Brain microvascular endothelial cell (primary cell): ENCODE measurements at regions not wholly inside any gene's neighbourhood (a gene's known extent, or its start where the extent isn't known, plus 50 kb on each side); places are given as distances from the start of the nearest gene placed in this dataset.

ENCODE experiments used
- DNase-seq: peaks from one replicate; pipeline ENCODE4 v3.0.0-alpha.2; 2020
- H3K27ac ChIP-seq: fragments of 250-450 bp; sonication (Bioruptor Pico); 2 replicates; pipeline ENCODE4 v1.5.1; 2020; ENCODE audit warnings: mild to moderate bottlenecking, moderate library complexity
- H3K27me3 ChIP-seq: fragments of 250-450 bp; sonication (Bioruptor Pico); replicated peaks from 2 replicates; pipeline ENCODE4 v1.5.1; 2020; ENCODE audit warnings: mild to moderate bottlenecking
- H3K36me3 ChIP-seq: fragments of 250-450 bp; sonication (Bioruptor Pico); replicated peaks from 2 replicates; pipeline ENCODE4 v1.5.1; 2020; ENCODE audit warnings: mild to moderate bottlenecking
- H3K4me3 ChIP-seq: 2 replicates; pipeline ENCODE4 v1.5.1; 2011; ENCODE audit warnings: low read depth, mild to moderate bottlenecking, control low read depth, low read length, moderate library complexity
- CTCF ChIP-seq: IDR thresholded peaks from 2 replicates; pipeline ENCODE4 v1.5.1; 2011; ENCODE audit warnings: low read depth, mild to moderate bottlenecking, moderate library complexity, low read length, control low read depth, inconsistent platforms; ENCODE audit errors: missing control alignments
- in situ Hi-C: cut with HindIII; loops from 2 replicates; pipeline ENCODE4 v1.10.0; 2017; ENCODE audit warnings: low sequenced_read_pairs, low pct_ligation_motif_present

GRCh38 chr5:89105171-89105695, 222.2 kb upstream of the MEF2C start:
- in situ Hi-C loops, result no loop called here
- Histone ChIP-seq H3K4me3 (no peak overlapping the region), H3K36me3 (no peaks in the 10 kb centered on the region), H3K27ac (no peak overlapping the region), H3K27me3 (no peaks in the 10 kb centered on the region)
- no peak for DNase-seq
- no peak for TF ChIP-seq CTCF

- Histone ChIP-seq H3K27me3 (no peaks in the 10 kb centered on the region), H3K27ac (no peak overlapping the region), H3K4me3 (no peak overlapping the region), H3K36me3 (no peaks in the 10 kb centered on the region)
- no peak for TF ChIP-seq CTCF
- no peak for DNase-seq
- in situ Hi-C loops, result no loop called here
These were observed 215.3 kb upstream of the MEF2C start for GRCh38 chr5:89098199-89098756.

- Histone ChIP-seq H3K36me3 (no peaks in the 10 kb centered on the region), H3K27me3 (no peaks in the 10 kb centered on the region), H3K27ac (no peak overlapping the region), H3K4me3 (no peak overlapping the region)
- DNase-seq, result no peak
- in situ Hi-C loops, result no loop called here
- TF ChIP-seq CTCF, result no peak
These were observed 214.1 kb upstream of the MEF2C start for GRCh38 chr5:89097103-89097502.

- Histone ChIP-seq H3K36me3 (no peaks in the 10 kb centered on the region), H3K27me3 (no peaks in the 10 kb centered on the region), H3K27ac (no peak overlapping the region), H3K4me3 (no peak overlapping the region)
- in situ Hi-C loops, result no loop called here
- no peak for DNase-seq
- no peak for TF ChIP-seq CTCF
These were observed 212.4 kb upstream of the MEF2C start for GRCh38 chr5:89095341-89095740.

GRCh38 chr5:89090037-89090436, 207.1 kb upstream of the MEF2C start:
- TF ChIP-seq CTCF, result no peak
- Histone ChIP-seq H3K27ac (no peak overlapping the region), H3K27me3 (no peaks in the 10 kb centered on the region), H3K4me3 (no peak overlapping the region), H3K36me3 (no peaks in the 10 kb centered on the region)
- in situ Hi-C loops, result no loop called here
- no peak for DNase-seq
